ENCODE measurements at regions not wholly inside any gene's neighbourhood (a gene's known extent, or its start where the extent isn't known, plus 50 kb on each side); places are given as distances from the start of the nearest gene placed in this dataset.

GRCh38 chr17:22464041-22464440, 771.7 kb downstream of the KCNJ18 start:
- peaks cover 8% of the 10 kb centered on the region for H3K9me3 Mint-ChIP-seq
- CTCF ChIA-PET: no interaction called here
- no peak for DNase-seq
- H3K4me1 Mint-ChIP-seq (ENCODE audit: low read depth): no peaks in the 10 kb centered on the region
- no peak overlapping the region for H3K4me3 Mint-ChIP-seq
- H3K36me3 Mint-ChIP-seq (ENCODE audit: low read depth): no peaks in the 10 kb centered on the region
- no peak for ATAC-seq
- POLR2A ChIA-PET: no interaction called here
- no peak for TF ChIP-seq CTCF (IDR thresholded peaks at IDR 0.05)
- intact Hi-C loops (cut with micrococcal nuclease): no loop called here
- no peak overlapping the region for H3K27ac Mint-ChIP-seq
- no peaks in the 10 kb centered on the region for H3K27me3 Mint-ChIP-seq

- Mint-ChIP-seq H3K4me3 (no peak overlapping the region), H3K9me3 (peaks cover 11% of the 10 kb centered on the region), H3K27ac (no peak overlapping the region), H3K36me3 (ENCODE audit: low read depth) (no peaks in the 10 kb centered on the region), H3K4me1 (ENCODE audit: low read depth) (no peaks in the 10 kb centered on the region), H3K27me3 (no peaks in the 10 kb centered on the region)
- ChIA-PET CTCF (no interaction called here), POLR2A (no interaction called here)
- intact Hi-C loops (cut with micrococcal nuclease): no loop called here
- DNase-seq (no peak), ATAC-seq (no peak)
- no peak for TF ChIP-seq CTCF (IDR thresholded peaks at IDR 0.05)
Observed at GRCh38 chr17:22467720-22468119, 775.4 kb downstream of the KCNJ18 start.

- no peaks in the 10 kb centered on the region for H3K36me3 Mint-ChIP-seq (ENCODE audit: low read depth)
- no peak overlapping the region for H3K27ac Mint-ChIP-seq
- no peaks in the 10 kb centered on the region for H3K4me1 Mint-ChIP-seq (ENCODE audit: low read depth)
- ATAC-seq (no peak), DNase-seq (no peak)
- ChIA-PET CTCF (no interaction called here), POLR2A (no interaction called here)
- intact Hi-C loops (cut with micrococcal nuclease): no loop called here
- no peaks in the 10 kb centered on the region for H3K27me3 Mint-ChIP-seq
- TF ChIP-seq CTCF (IDR thresholded peaks at IDR 0.05): no peak
- H3K9me3 Mint-ChIP-seq: peaks cover 11% of the 10 kb centered on the region
- no peak overlapping the region for H3K4me3 Mint-ChIP-seq
Observed at GRCh38 chr17:22469101-22469880, 777.0 kb downstream of the KCNJ18 start.

GRCh38 chr17:22469941-22470340, 777.6 kb downstream of the KCNJ18 start:
- POLR2A ChIA-PET: no interaction called here
- Mint-ChIP-seq H3K36me3 (ENCODE audit: low read depth) (no peaks in the 10 kb centered on the region), H3K27me3 (no peaks in the 10 kb centered on the region), H3K9me3 (peaks cover 9% of the 10 kb centered on the region), H3K27ac (no peak overlapping the region), H3K4me3 (no peak overlapping the region), H3K4me1 (ENCODE audit: low read depth) (no peaks in the 10 kb centered on the region)
- CTCF ChIA-PET: no interaction called here
- no peak for DNase-seq
- ATAC-seq: no peak
- TF ChIP-seq CTCF (IDR thresholded peaks at IDR 0.05): no peak
- intact Hi-C loops (cut with micrococcal nuclease): no loop called here

- Mint-ChIP-seq H3K4me3 (no peak overlapping the region), H3K27me3 (no peaks in the 10 kb centered on the region), H3K27ac (no peak overlapping the region), H3K36me3 (ENCODE audit: low read depth) (no peaks in the 10 kb centered on the region), H3K9me3 (peaks cover 4% of the 10 kb centered on the region), H3K4me1 (ENCODE audit: low read depth) (no peaks in the 10 kb centered on the region)
- ChIA-PET CTCF (no interaction called here), POLR2A (no interaction called here)
- no peak for DNase-seq
- intact Hi-C loops (cut with micrococcal nuclease): no loop called here
- no peak for TF ChIP-seq CTCF (IDR thresholded peaks at IDR 0.05)
- ATAC-seq: no peak
Observed at GRCh38 chr17:22470411-22471175, 778.3 kb downstream of the KCNJ18 start.

All from activated CD8-positive, alpha-beta T cell treated with anti-CD3 and anti-CD28 coated beads for 36 hours (primary cell).